IMR-90 (cell line): ENCODE measurements at regions not wholly inside any gene's neighbourhood (a gene's known extent, or its start where the extent isn't known, plus 50 kb on each side); places are given as distances from the start of the nearest gene placed in this dataset.
A peak's percentile ranks its signal among the peaks of the same experiment; 100 is the strongest.

Experiments
- ATAC-seq: fragments of 200-7000 bp; cut with Tn5 transposase; 2 replicates; pipeline ENCODE4 v1.9.1; 2020; ENCODE audit warnings: low read depth, mild to moderate bottlenecking, moderate library complexity
- BruUV-seq: library from RNA; stranded (reverse); fragments of 400-500 nt; replicated peaks from 2 replicates; lab custom pipeline; 2021; lab: Mats Ljungman, UMichigan
- CTCF ChIA-PET: fragments of 300-600 bp; formaldehyde crosslinking; extraction: SDS; loops from one replicate; lab custom pipeline; 2021; ENCODE audit warnings: antibody characterized with exemption; lab: Yijun Ruan, JAX
- POLR2A ChIA-PET: fragments of 300-600 bp; sonication (Branson Sonifier 250); formaldehyde crosslinking; loops from one replicate; lab custom pipeline; 2022; ENCODE audit warnings: antibody characterized with exemption; ENCODE audit not compliant: unreplicated experiment; lab: Charles Lee
- DNase-seq: peaks from one replicate; pipeline ENCODE4 v3.0.0; 2013
- H2AFZ ChIP-seq: replicated peaks from 2 replicates; pipeline ENCODE3; 2013; ENCODE audit warnings: low read length, mild to moderate bottlenecking; ENCODE audit not compliant: poor library complexity
- H2AK5ac ChIP-seq: 2 replicates; pipeline ENCODE4 v1.6.1; 2013; ENCODE audit warnings: low read depth, low read length, inconsistent platforms
- H2AK9ac ChIP-seq: replicated peaks from 2 replicates; pipeline ENCODE3; 2013; ENCODE audit warnings: mild to moderate bottlenecking, low read depth, low read length, moderate library complexity; ENCODE audit not compliant: poor library complexity
- H2BK120ac ChIP-seq: 2 replicates; pipeline ENCODE4 v1.6.1; 2013; ENCODE audit warnings: low read depth, low read length, inconsistent platforms
- H2BK15ac ChIP-seq: 3 replicates; pipeline ENCODE4 v1.6.1; 2013; ENCODE audit warnings: low read depth, low read length, inconsistent platforms
- H2BK20ac ChIP-seq: 2 replicates; pipeline ENCODE4 v1.6.1; 2013; ENCODE audit warnings: low read depth, mild to moderate bottlenecking, inconsistent platforms, low read length, moderate library complexity
- H2BK5ac ChIP-seq: 2 replicates; pipeline ENCODE4 v1.6.1; 2013; ENCODE audit warnings: mild to moderate bottlenecking, low read depth, low read length, inconsistent platforms; ENCODE audit not compliant: poor library complexity, severe bottlenecking
- H3K14ac ChIP-seq: replicated peaks from 2 replicates; pipeline ENCODE4 v1.6.1; 2013; ENCODE audit warnings: low read depth, low read length, inconsistent platforms
- H3K18ac ChIP-seq: 2 replicates; pipeline ENCODE4 v1.6.1; 2013; ENCODE audit warnings: low read depth, low read length, control low read depth
- H3K23ac ChIP-seq: 2 replicates; pipeline ENCODE4 v1.6.1; 2013; ENCODE audit warnings: low read depth, low read length, inconsistent platforms
- H3K27ac ChIP-seq: 2 replicates; pipeline ENCODE4 v1.5.1; 2013; ENCODE audit warnings: mild to moderate bottlenecking, control low read depth, low read length; ENCODE audit not compliant: insufficient read depth
- H3K27me3 ChIP-seq: 2 replicates; pipeline ENCODE4 v1.6.1; 2013; ENCODE audit warnings: low read length; ENCODE audit not compliant: control insufficient read depth, insufficient read depth
- H3K36me3 ChIP-seq: 2 replicates; pipeline ENCODE4 v1.6.1; 2013; ENCODE audit warnings: low read length, mixed read lengths; ENCODE audit not compliant: control insufficient read depth, insufficient read depth
- H3K4ac ChIP-seq: 2 replicates; pipeline ENCODE4 v1.6.1; 2013; ENCODE audit warnings: low read depth, low read length, inconsistent platforms
- H3K4me1 ChIP-seq: 2 replicates; pipeline ENCODE4 v1.6.1; 2013; ENCODE audit warnings: low read length, mixed read lengths; ENCODE audit not compliant: control insufficient read depth, insufficient read depth
- H3K4me2 ChIP-seq: 2 replicates; pipeline ENCODE4 v1.6.1; 2013; ENCODE audit warnings: low read depth, mild to moderate bottlenecking, control low read depth, low read length, moderate library complexity
- H3K4me3 ChIP-seq: 2 replicates; pipeline ENCODE4 v1.5.1; 2013; ENCODE audit warnings: low read depth, mild to moderate bottlenecking, control low read depth, low read length, moderate library complexity; ENCODE audit not compliant: insufficient read depth
- H3K56ac ChIP-seq: 2 replicates; pipeline ENCODE4 v1.6.1; 2013; ENCODE audit warnings: low read length, inconsistent platforms; ENCODE audit not compliant: insufficient read depth; ENCODE audit errors: extremely low read depth
- H3K79me1 ChIP-seq, 2 experiments: 2 replicates each; pipeline ENCODE4 v1.6.1; 2013; ENCODE audit warnings: low read length in 2 of 2, inconsistent platforms in 1 of 2, low read depth in 1 of 2
- H3K9ac ChIP-seq: 2 replicates; pipeline ENCODE4 v1.6.1; 2013; ENCODE audit warnings: low read depth, low read length, control low read depth
- H3K9me1 ChIP-seq: 2 replicates; pipeline ENCODE4 v1.6.1; 2013; ENCODE audit warnings: low read length, inconsistent platforms; ENCODE audit not compliant: insufficient read depth
- H3K9me3 ChIP-seq: 2 replicates; pipeline ENCODE4 v1.6.1; 2013; ENCODE audit warnings: low read length; ENCODE audit not compliant: control insufficient read depth, insufficient read depth
- H4K20me1 ChIP-seq: 2 replicates; pipeline ENCODE4 v1.6.1; 2013; ENCODE audit warnings: low read length, inconsistent platforms; ENCODE audit not compliant: insufficient read depth
- H4K5ac ChIP-seq: 2 replicates; pipeline ENCODE4 v1.6.1; 2013; ENCODE audit warnings: mild to moderate bottlenecking, low read depth, low read length, control low read depth
- H4K8ac ChIP-seq, 2 experiments: 2 replicates each; pipeline ENCODE4 v1.6.1; 2013; ENCODE audit warnings: low read depth in 2 of 2, low read length in 2 of 2, control low read depth in 1 of 2, inconsistent platforms in 1 of 2
- H4K91ac ChIP-seq: 2 replicates; pipeline ENCODE4 v1.6.1; 2013; ENCODE audit warnings: low read depth, low read length, inconsistent platforms; ENCODE audit not compliant: insufficient read depth
- CEBPB ChIP-seq: IDR thresholded peaks from 2 replicates; pipeline ENCODE4 v1.6.1; 2012; ENCODE audit warnings: low read depth, low read length, improper control_type of control experiment
- CTCF ChIP-seq: conservative IDR thresholded peaks from 2 replicates; pipeline ENCODE4 v1.5.1; 2012; ENCODE audit warnings: mild to moderate bottlenecking, low read depth, low read length, improper control_type of control experiment
- FOS ChIP-seq: fragments of 150-350 bp; IDR thresholded peaks from 2 replicates; pipeline ENCODE4 v1.6.1; 2016; ENCODE audit warnings: low read depth, low read length
- MAZ ChIP-seq: IDR thresholded peaks from 2 replicates; pipeline ENCODE4 v1.6.1; 2012; ENCODE audit warnings: low read depth, mild to moderate bottlenecking, low read length, improper control_type of control experiment, moderate library complexity, borderline replicate concordance
- MXI1 ChIP-seq: IDR thresholded peaks from 2 replicates; pipeline ENCODE4 v1.6.1; 2012; ENCODE audit warnings: low read depth, mild to moderate bottlenecking, low read length, moderate library complexity, borderline replicate concordance
- NFE2L2 ChIP-seq: fragments of 150-350 bp; IDR thresholded peaks from 2 replicates; pipeline ENCODE4 v1.6.1; 2016; ENCODE audit warnings: low read depth, mild to moderate bottlenecking, low read length
- RAD21 ChIP-seq: IDR thresholded peaks from 2 replicates; pipeline ENCODE4 v1.6.1; 2012; ENCODE audit warnings: low read length, improper control_type of control experiment
- RCOR1 ChIP-seq: IDR thresholded peaks from 2 replicates; pipeline ENCODE4 v1.6.1; 2012; ENCODE audit warnings: mild to moderate bottlenecking, low read length, improper control_type of control experiment; ENCODE audit not compliant: insufficient replicate concordance
- WGBS, 2 experiments: methylation state at CpG; one replicate each; pipeline versions ENCODE4 v1.1.5 to v1.1.7; 2013; ENCODE audit warnings: missing lambda C conversion rate in 2 of 2; ENCODE audit not compliant: insufficient read length in 1 of 2; ENCODE audit errors: extremely low coverage in 2 of 2; 5-methylcytosine and 5-hydroxymethylcytosine counted together
- dilution Hi-C: fragments of 300-500 bp; cut with HindIII; formaldehyde crosslinking; loops from one replicate; pipeline ENCODE4 v1.14.3; 2018; ENCODE audit warnings: low sequenced_read_pairs; ENCODE audit not compliant: unreplicated experiment
- in situ Hi-C: fragments of 300-500 bp; cut with MboI; formaldehyde crosslinking; loops from 3 replicates; pipeline ENCODE4 v1.14.3; 2019; ENCODE audit warnings: low sequenced_read_pairs, inconsistent platforms, mixed read lengths
- intact Hi-C: fragments of 100-400 bp; cut with micrococcal nuclease; formaldehyde crosslinking; loops from 2 replicates; pipeline ENCODE4 v1.10.0; 2022
- TF ChIP-seq, protein P1 (sequence below): fragments of 150-350 bp; IDR thresholded peaks from 2 replicates; pipeline ENCODE4 v1.6.1; 2016; ENCODE audit warnings: low read depth, mild to moderate bottlenecking, low read length, moderate library complexity, borderline replicate concordance

DNA sequence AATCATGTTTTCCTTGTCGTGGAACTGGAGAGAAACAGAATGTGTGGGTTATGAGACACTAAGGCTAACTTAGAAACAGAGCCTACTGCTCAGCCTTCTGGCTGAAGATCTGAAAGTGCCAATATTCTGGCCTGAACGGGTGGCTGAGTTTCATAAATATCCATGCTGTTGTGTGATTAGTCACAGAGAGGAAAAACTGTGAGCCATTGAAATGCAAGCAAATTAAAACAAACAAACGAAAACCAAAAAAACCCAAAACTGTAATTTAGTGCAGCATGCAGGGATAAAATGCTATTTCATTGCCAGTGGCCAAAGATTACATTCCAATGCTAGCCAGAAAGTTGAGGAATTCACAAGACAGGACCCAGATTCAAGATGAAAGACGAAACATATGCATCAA lies 315.1 kb downstream of the UBE3D start:
- no peak overlapping the region for H3K18ac ChIP-seq
- TF ChIP-seq RCOR1 (no peak), CTCF (no peak), MAZ (no peak), RAD21 (no peak), FOS (no peak), CEBPB (no peak), MXI1 (no peak), NFE2L2 (no peak)
- TF ChIP-seq, protein P1, sequence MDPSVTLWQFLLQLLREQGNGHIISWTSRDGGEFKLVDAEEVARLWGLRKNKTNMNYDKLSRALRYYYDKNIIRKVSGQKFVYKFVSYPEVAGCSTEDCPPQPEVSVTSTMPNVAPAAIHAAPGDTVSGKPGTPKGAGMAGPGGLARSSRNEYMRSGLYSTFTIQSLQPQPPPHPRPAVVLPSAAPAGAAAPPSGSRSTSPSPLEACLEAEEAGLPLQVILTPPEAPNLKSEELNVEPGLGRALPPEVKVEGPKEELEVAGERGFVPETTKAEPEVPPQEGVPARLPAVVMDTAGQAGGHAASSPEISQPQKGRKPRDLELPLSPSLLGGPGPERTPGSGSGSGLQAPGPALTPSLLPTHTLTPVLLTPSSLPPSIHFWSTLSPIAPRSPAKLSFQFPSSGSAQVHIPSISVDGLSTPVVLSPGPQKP = no peak
- CTCF ChIA-PET = interaction anchor here (1.1 kb wide), 1 partner anchor 68 kb away, joined by 3 read pairs; no protein-coding TSS in a partner anchor
- H4K5ac ChIP-seq = no peak overlapping the region
- no peak overlapping the region for H3K4me3 ChIP-seq
- no peaks in the 10 kb centered on the region for H3K36me3 ChIP-seq
- H3K27me3 ChIP-seq = peaks cover 16% of the 10 kb centered on the region
- ATAC-seq (peak; percentile 91), DNase-seq (peak; percentile 36)
- H2BK5ac ChIP-seq = no peak overlapping the region
- H2AK9ac ChIP-seq = no peak overlapping the region
- H3K9ac ChIP-seq = no peak overlapping the region
- H4K91ac ChIP-seq = no peak overlapping the region
- no peak overlapping the region for H3K14ac ChIP-seq
- H2AK5ac ChIP-seq = no peak overlapping the region
- H3K4me2 ChIP-seq = peak overlapping the region; percentile 10; the same call in 1 of the 2 replicates
- in situ Hi-C loops (no loop called here), intact Hi-C loops (no loop called here), dilution Hi-C loops (no loop called here)
- no peaks in the 10 kb centered on the region for H3K9me1 ChIP-seq
- no peak overlapping the region for H2BK20ac ChIP-seq
- POLR2A ChIA-PET = no interaction called here
- H4K20me1 ChIP-seq = no peaks in the 10 kb centered on the region
- no peak overlapping the region for H3K56ac ChIP-seq
- H3K4ac ChIP-seq = no peak overlapping the region
- no peak overlapping the region for H4K8ac ChIP-seq
- no peak overlapping the region for H3K27ac ChIP-seq
- H3K23ac ChIP-seq = no peak overlapping the region
- no peak overlapping the region for H2BK120ac ChIP-seq
- H3K79me1 ChIP-seq = no peaks in the 10 kb centered on the region
- H2AFZ ChIP-seq = no peak overlapping the region
- no peak overlapping the region for H2BK15ac ChIP-seq
- no CpG with 5 or more reads among the region's 4 CpGs for WGBS, 2 experiments
- no TSS peak for BruUV-seq
- H3K9me3 ChIP-seq = no peaks in the 10 kb centered on the region
- H3K4me1 ChIP-seq = peaks cover 3% of the 10 kb centered on the region; the same call in 1 of the 2 replicates
